ENCODE measurements at regions not wholly inside any gene's neighbourhood (a gene's known extent, or its start where the extent isn't known, plus 50 kb on each side); places are given as distances from the start of the nearest gene placed in this dataset.

- CTCF ChIA-PET, result interaction anchor here (0.9 kb wide), 1 partner anchor 533 kb away, joined by 3 read pairs; no protein-coding TSS in a partner anchor
- peaks cover 0 to 2% of the 10 kb centered on the region in 2 experiments; a peak in 1 of 4 replicates for H3K4me1 ChIP-seq (ENCODE audit: control insufficient read depth in 1 of 2, insufficient read depth in 2 of 2, low read depth in 1 of 2, low read length in 1 of 2)
- H4K20me1 ChIP-seq (ENCODE audit: insufficient read depth), result no peaks in the 10 kb centered on the region
- 41% methylated on average over 1 of the region's 1 CpG for WGBS (ENCODE audit: low lambda C conversion rate)
- H3K9ac ChIP-seq, result no peak overlapping the region
- no peak overlapping the region for H3K4me3 ChIP-seq (ENCODE audit: low read depth in 2 of 2, low read length in 1 of 2)
- no peak overlapping the region for H3K4me2 ChIP-seq
- H3K9me2 ChIP-seq, result no peaks in the 10 kb centered on the region
- peaks cover 12% of the 10 kb centered on the region; the same call in 1 of the 2 replicates for H3K27me3 ChIP-seq (ENCODE audit: insufficient read depth)
- H2AFZ ChIP-seq (ENCODE audit: low read depth), result no peak overlapping the region
- no peaks in the 10 kb centered on the region for H3K36me3 ChIP-seq (replicated peaks in 1 of 2; ENCODE audit: control insufficient read depth in 1 of 2, insufficient read depth in 2 of 2, low read length in 1 of 2)
- H3K9me3 ChIP-seq, result no peaks in the 10 kb centered on the region
- H3K27ac ChIP-seq (ENCODE audit: low read depth in 2 of 2, low read length in 1 of 2), result no peak overlapping the region
- TF ChIP-seq SMC3 (IDR thresholded peaks at IDR 0.05; ENCODE audit: low read depth, low read length), result no peak
- TF ChIP-seq IRF3 (IDR thresholded peaks at IDR 0.05; ENCODE audit: low read depth, low read length), result no peak
- no peak for TF ChIP-seq RXRA (IDR thresholded peaks at IDR 0.05; ENCODE audit: borderline replicate concordance, low read depth)
- TF ChIP-seq SIN3A (IDR thresholded peaks at IDR 0.05; ENCODE audit: borderline replicate concordance, low read depth, low read length), result no peak
- DNase-seq, result no peak
- POLR2A ChIA-PET, result no interaction called here
- no peaks in the 10 kb centered on the region for H3K79me2 ChIP-seq (ENCODE audit: insufficient read depth)
- no peaks in the 10 kb centered on the region for H3F3A ChIP-seq (replicated peaks; ENCODE audit: insufficient read depth)
Measured at GRCh38 chr5:10862085-10862484, 101.1 kb upstream of the DAP start.

GRCh38 chr5:10861423-10861790 is 100.4 kb upstream of the DAP start:
- 28% methylated on average over 3 of the region's 3 CpGs for WGBS (ENCODE audit: low lambda C conversion rate)
- CTCF ChIA-PET, result interaction anchor here (1.6 kb wide), 1 partner anchor 295 kb away, joined by 3 read pairs; no protein-coding TSS in a partner anchor

More at GRCh38 chr5:10861423-10861790, 100.4 kb upstream of the DAP start:
- H3K27ac ChIP-seq (ENCODE audit: low read depth in 2 of 2, low read length in 1 of 2), result no peak overlapping the region
- POLR2A ChIA-PET, result no interaction called here
- no peaks in the 10 kb centered on the region for H4K20me1 ChIP-seq (ENCODE audit: insufficient read depth)
- no peaks in the 10 kb centered on the region for H3K79me2 ChIP-seq (ENCODE audit: insufficient read depth)
- TF ChIP-seq EP300 (IDR thresholded peaks at IDR 0.05; ENCODE audit: borderline replicate concordance in 1 of 2, low read depth in 1 of 2, low read length in 1 of 2) (no peak), RXRA (IDR thresholded peaks at IDR 0.05; ENCODE audit: borderline replicate concordance, low read depth) (no peak), TEAD4 (IDR thresholded peaks at IDR 0.05; ENCODE audit: borderline replicate concordance, insufficient read depth) (no peak), JUND (IDR thresholded peaks at IDR 0.05) (no peak), NRF1 (IDR thresholded peaks at IDR 0.05; ENCODE audit: low read depth, low read length) (no peak)
- TF ChIP-seq, protein P1, sequence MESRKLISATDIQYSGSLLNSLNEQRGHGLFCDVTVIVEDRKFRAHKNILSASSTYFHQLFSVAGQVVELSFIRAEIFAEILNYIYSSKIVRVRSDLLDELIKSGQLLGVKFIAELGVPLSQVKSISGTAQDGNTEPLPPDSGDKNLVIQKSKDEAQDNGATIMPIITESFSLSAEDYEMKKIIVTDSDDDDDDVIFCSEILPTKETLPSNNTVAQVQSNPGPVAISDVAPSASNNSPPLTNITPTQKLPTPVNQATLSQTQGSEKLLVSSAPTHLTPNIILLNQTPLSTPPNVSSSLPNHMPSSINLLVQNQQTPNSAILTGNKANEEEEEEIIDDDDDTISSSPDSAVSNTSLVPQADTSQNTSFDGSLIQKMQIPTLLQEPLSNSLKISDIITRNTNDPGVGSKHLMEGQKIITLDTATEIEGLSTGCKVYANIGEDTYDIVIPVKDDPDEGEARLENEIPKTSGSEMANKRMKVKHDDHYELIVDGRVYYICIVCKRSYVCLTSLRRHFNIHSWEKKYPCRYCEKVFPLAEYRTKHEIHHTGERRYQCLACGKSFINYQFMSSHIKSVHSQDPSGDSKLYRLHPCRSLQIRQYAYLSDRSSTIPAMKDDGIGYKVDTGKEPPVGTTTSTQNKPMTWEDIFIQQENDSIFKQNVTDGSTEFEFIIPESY (IDR thresholded peaks at IDR 0.05; ENCODE audit: borderline replicate concordance, low read depth), result no peak
- no peak overlapping the region for H3K4me3 ChIP-seq (ENCODE audit: low read depth in 2 of 2, low read length in 1 of 2)
- no peak overlapping the region for H3K9ac ChIP-seq
- H2AFZ ChIP-seq (ENCODE audit: low read depth), result no peak overlapping the region
- peaks cover 12% of the 10 kb centered on the region; the same call in 1 of the 2 replicates for H3K27me3 ChIP-seq (ENCODE audit: insufficient read depth)
- H3K9me2 ChIP-seq, result no peaks in the 10 kb centered on the region
- H3K9me3 ChIP-seq, result no peaks in the 10 kb centered on the region
- no peaks in the 10 kb centered on the region for H3F3A ChIP-seq (replicated peaks; ENCODE audit: insufficient read depth)
- no peaks in the 10 kb centered on the region for H3K36me3 ChIP-seq (replicated peaks in 1 of 2; ENCODE audit: control insufficient read depth in 1 of 2, insufficient read depth in 2 of 2, low read length in 1 of 2)
- DNase-seq, result no peak
- H3K4me2 ChIP-seq, result no peak overlapping the region
- peaks cover 0 to 3% of the 10 kb centered on the region in 2 experiments; a peak in 1 of 4 replicates for H3K4me1 ChIP-seq (ENCODE audit: control insufficient read depth in 1 of 2, insufficient read depth in 2 of 2, low read depth in 1 of 2, low read length in 1 of 2)

All from SK-N-SH (cell line).